NB4 (cell line): ENCODE measurements at regions not wholly inside any gene's neighbourhood (a gene's known extent, or its start where the extent isn't known, plus 50 kb on each side); places are given as distances from the start of the nearest gene placed in this dataset.

Experiments
- DNase-seq: peaks from one replicate; pipeline ENCODE4 v3.0.0; 2010; ENCODE audit warnings: low read depth
- H3K4me3 ChIP-seq: one replicate; pipeline ENCODE4 v1.5.1; 2011; ENCODE audit warnings: mild to moderate bottlenecking, low read depth, low read length, moderate library complexity
- MYC ChIP-seq: IDR thresholded peaks from 2 replicates; pipeline ENCODE4 v1.6.1; 2011; ENCODE audit warnings: low read depth, low read length
- POLR2A ChIP-seq: IDR thresholded peaks from 2 replicates; pipeline ENCODE4 v1.6.1; 2011; ENCODE audit warnings: mild to moderate bottlenecking; ENCODE audit not compliant: insufficient read length; ENCODE audit errors: extremely low read depth
- TF ChIP-seq, protein P1 (sequence below): IDR thresholded peaks from one replicate; pipeline ENCODE4 v1.5.1; 2012; ENCODE audit warnings: low read depth, low read length
- TF ChIP-seq, protein P2 (sequence below): IDR thresholded peaks from 2 replicates; pipeline ENCODE4 v1.6.1; 2011; ENCODE audit warnings: low read depth, low read length

DNA sequence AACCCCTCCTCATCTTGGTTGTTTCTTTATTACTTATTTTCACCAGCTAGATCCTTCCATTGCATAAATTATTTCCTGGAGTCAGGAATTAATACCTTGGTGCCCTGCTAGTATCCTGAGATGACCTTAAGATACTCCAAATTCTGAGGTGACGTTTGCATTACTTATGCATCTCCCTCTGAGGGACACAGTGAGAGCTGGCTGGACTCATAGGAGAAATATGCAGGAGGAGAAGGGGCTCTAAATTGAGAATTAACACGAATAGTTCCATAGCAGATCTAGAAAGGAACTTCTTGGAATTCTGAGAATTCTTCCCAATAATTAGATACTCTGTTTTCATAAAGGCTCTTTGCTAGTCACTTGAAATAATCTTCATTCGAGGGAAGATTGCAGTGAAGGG is 310.6 kb upstream of the ZEB2 start:
- DNase-seq: no peak
- TF ChIP-seq, protein P1, sequence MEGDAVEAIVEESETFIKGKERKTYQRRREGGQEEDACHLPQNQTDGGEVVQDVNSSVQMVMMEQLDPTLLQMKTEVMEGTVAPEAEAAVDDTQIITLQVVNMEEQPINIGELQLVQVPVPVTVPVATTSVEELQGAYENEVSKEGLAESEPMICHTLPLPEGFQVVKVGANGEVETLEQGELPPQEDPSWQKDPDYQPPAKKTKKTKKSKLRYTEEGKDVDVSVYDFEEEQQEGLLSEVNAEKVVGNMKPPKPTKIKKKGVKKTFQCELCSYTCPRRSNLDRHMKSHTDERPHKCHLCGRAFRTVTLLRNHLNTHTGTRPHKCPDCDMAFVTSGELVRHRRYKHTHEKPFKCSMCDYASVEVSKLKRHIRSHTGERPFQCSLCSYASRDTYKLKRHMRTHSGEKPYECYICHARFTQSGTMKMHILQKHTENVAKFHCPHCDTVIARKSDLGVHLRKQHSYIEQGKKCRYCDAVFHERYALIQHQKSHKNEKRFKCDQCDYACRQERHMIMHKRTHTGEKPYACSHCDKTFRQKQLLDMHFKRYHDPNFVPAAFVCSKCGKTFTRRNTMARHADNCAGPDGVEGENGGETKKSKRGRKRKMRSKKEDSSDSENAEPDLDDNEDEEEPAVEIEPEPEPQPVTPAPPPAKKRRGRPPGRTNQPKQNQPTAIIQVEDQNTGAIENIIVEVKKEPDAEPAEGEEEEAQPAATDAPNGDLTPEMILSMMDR: no peak
- TF ChIP-seq MYC: no peak
- TF ChIP-seq, protein P2, sequence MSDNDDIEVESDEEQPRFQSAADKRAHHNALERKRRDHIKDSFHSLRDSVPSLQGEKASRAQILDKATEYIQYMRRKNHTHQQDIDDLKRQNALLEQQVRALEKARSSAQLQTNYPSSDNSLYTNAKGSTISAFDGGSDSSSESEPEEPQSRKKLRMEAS: no peak
- TF ChIP-seq POLR2A: no peak
- H3K4me3 ChIP-seq: no peak overlapping the region

DNA sequence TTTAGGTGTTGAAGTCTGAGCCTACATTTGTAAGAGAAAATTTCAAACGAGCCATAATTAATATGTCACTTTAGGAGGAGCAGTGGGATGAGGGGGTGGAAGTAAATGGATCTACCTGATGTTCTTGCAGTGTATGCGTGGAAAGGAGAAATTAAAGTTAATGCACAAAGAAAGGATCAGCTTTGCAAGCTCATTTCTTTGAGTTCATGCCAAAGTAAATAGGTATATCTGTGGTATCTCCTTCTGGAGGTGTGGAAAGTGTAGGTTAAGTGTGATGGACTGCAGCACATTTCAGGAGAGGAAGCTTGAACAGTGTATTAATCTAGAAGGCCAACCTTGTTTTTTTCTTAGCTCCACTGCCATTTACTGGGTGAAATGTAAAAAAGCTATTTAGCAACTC is 307.5 kb upstream of the ZEB2 start:
- TF ChIP-seq, protein P1: no peak
- no peak for TF ChIP-seq POLR2A
- TF ChIP-seq, protein P2: no peak
- no peak for TF ChIP-seq MYC
- H3K4me3 ChIP-seq: no peak overlapping the region
- no peak for DNase-seq

DNA sequence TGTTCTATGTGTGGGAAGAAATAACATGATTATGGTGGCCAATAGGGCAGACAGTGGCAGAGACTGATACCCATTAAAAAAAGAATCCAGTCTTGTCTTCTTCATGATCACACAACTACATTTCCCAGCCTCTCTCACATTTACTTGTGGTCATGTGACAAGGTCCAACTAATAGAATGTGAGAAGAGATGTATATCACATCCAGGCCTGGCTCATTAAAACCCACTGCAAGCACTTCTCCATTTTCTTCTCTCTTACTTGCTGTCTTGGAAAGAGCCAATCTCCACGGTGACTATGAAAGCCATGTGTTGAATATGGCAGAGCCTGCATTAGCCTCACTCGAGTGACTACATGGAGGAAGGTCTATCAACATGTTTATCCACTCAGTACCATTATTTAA is 306.2 kb upstream of the ZEB2 start:
- peak; percentile 45 for DNase-seq
- TF ChIP-seq, protein P2: no peak
- TF ChIP-seq, protein P1: no peak
- no peak overlapping the region for H3K4me3 ChIP-seq

DNA sequence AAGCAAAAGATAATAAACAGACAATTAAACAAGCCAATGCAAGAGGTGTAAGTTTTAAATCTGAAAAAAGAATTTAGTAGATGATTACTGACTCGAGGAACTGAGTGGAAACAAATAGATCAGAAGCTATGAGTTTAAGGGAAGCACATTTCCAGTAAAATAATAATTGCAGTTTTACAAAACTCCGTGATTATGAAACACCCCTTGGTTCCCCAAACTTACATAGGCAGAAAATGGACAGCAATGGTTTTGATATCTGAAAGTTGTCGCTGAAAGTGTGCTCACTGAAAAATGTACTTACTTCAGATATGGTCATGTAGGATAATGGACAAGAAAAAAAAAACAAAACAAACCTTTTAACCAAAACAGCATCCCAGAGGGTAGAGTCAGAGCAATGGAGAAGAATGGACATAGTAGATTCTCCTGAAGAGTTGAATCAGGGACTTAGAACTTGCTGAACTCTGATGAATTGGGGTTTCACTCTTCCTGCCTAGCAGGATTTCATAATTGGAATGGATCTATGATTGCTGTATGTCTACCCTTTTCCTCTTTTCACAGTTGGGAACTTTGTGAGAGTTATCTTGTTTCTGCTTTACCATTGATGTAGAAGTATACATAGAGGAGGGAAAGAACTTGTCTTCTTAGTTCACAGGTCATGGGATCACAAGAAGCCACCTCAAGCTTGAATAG is 305.6 kb upstream of the ZEB2 start:
- H3K4me3 ChIP-seq: no peak overlapping the region
- TF ChIP-seq, protein P1: no peak
- TF ChIP-seq MYC (no peak), POLR2A (no peak)
- TF ChIP-seq, protein P2: no peak
- DNase-seq: peak; percentile 24

DNA sequence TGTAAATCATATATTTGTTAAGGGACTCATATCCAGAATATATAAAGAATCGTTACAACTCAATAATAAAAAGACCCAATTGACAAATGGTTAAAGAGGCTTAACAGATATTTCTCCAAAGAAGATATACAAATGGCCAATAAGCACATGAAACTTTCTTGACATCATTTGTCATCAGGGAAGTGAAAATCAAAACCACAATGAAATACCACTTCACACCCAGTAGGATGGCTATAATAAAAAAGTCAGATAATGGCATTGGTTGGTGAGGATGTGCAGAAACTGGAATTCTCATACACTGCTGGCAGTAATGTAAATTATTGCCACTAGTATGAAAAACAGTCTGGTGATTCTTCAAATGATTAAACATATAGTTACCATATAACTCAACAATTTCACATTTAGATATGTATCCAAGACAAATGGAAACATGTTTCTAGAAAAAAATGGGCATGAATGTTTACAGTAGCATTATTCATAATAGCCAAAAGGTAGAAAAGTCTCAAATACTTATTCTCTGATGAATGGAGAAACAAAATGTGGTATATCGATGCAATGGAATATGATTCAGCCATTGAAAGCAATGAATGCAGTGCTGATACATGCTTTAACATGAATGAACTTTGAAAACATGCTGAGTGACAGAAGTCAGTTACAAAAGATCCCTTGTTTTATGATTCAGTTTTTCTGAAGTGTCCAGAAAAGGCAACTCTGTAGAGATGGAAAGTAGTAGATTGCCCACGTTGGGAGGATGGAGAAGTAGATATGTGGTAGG is 304.6 kb upstream of the ZEB2 start:
- DNase-seq: no peak
- TF ChIP-seq POLR2A (no peak), MYC (no peak)
- TF ChIP-seq, protein P2: no peak
- TF ChIP-seq, protein P1: no peak
- H3K4me3 ChIP-seq: no peak overlapping the region
